Mammary epithelial cell (primary cell): ENCODE measurements at regions not wholly inside any gene's neighbourhood (a gene's known extent, or its start where the extent isn't known, plus 50 kb on each side); places are given as distances from the start of the nearest gene placed in this dataset.

Source experiments
- CTCF ChIP-seq, 2 donors: IDR thresholded peaks in 1 of 2; conservative IDR thresholded peaks in 1 of 2; 2 replicates each; pipeline ENCODE4 v1.5.1; 2011 to 2012; ENCODE audit warnings: inconsistent platforms in 2 of 2, low read length in 2 of 2, mild to moderate bottlenecking in 2 of 2, control low read depth in 1 of 2, low read depth in 1 of 2; ENCODE audit not compliant: insufficient read depth in 1 of 2; ENCODE audit errors: extremely low read depth in 1 of 2
- EZH2 ChIP-seq: IDR thresholded peaks from 2 replicates; pipeline ENCODE4 v1.6.1; 2012; ENCODE audit warnings: low read length, inconsistent platforms, borderline replicate concordance

GRCh38 chr15:49720261-49720660, 99.4 kb downstream of the DTWD1 start:
- no peak for TF ChIP-seq CTCF (conservative IDR thresholded peaks at IDR 0.05 in 1 of 2, IDR thresholded peaks at IDR 0.05 in 1 of 2; ENCODE audit: extremely low read depth in 1 of 2, insufficient read depth in 1 of 2, low read depth in 1 of 2, low read length in 2 of 2)
- no peak for TF ChIP-seq EZH2
